CD14-positive monocyte (primary cell): ENCODE measurements at regions not wholly inside any gene's neighbourhood (a gene's known extent, or its start where the extent isn't known, plus 50 kb on each side); places are given as distances from the start of the nearest gene placed in this dataset.

Experiments used
- DNase-seq, 3 donors: peaks; one replicate each; pipeline ENCODE4 v3.0.0-alpha.2; 2011 to 2022
- H2AFZ ChIP-seq: 2 replicates; pipeline ENCODE4 v1.6.0; 2012; ENCODE audit warnings: mild to moderate bottlenecking, low read depth, low read length, inconsistent platforms; ENCODE audit not compliant: insufficient read depth, poor library complexity, severe bottlenecking
- H3K27ac ChIP-seq, 2 donors: 1 replicate in 1 of 2; 2 replicates in 1 of 2; pipeline ENCODE4 v1.5.1; 2012 to 2013; ENCODE audit warnings: low read length in 2 of 2, control low read depth in 1 of 2, inconsistent platforms in 1 of 2, low read depth in 1 of 2, mild to moderate bottlenecking in 1 of 2
- H3K27me3 ChIP-seq, 2 donors: one replicate each; pipeline versions ENCODE4 v1.6.0 to v1.6.1; 2011 to 2013; ENCODE audit warnings: low read length in 2 of 2; ENCODE audit not compliant: control insufficient read depth in 2 of 2, insufficient read depth in 2 of 2
- H3K36me3 ChIP-seq, 2 donors: replicated peaks in 1 of 2; 1 replicate in 1 of 2; 2 replicates in 1 of 2; pipeline versions ENCODE4 v1.5.1 to v1.6.1; 2012 to 2013; ENCODE audit warnings: low read length in 2 of 2, control low read depth in 1 of 2, inconsistent platforms in 1 of 2, mild to moderate bottlenecking in 1 of 2; ENCODE audit not compliant: insufficient read depth in 2 of 2, control insufficient read depth in 1 of 2
- H3K4me1 ChIP-seq, 2 donors: 1 replicate in 1 of 2; 2 replicates in 1 of 2; pipeline versions ENCODE4 v1.5.1 to v1.6.1; 2012 to 2013; ENCODE audit warnings: low read length in 2 of 2, control low read depth in 1 of 2, inconsistent platforms in 1 of 2, mild to moderate bottlenecking in 1 of 2, moderate library complexity in 1 of 2; ENCODE audit not compliant: insufficient read depth in 2 of 2, control insufficient read depth in 1 of 2
- H3K4me2 ChIP-seq: replicated peaks from 2 replicates; pipeline ENCODE3; 2012; ENCODE audit warnings: low read length, moderate library complexity, mild to moderate bottlenecking; ENCODE audit not compliant: poor library complexity, severe bottlenecking; ENCODE audit errors: extremely low read depth
- H3K4me3 ChIP-seq, 3 experiments: fragments of 200-600 bp in 1 of 3; sonication (generic) in 1 of 3; replicated peaks in 1 of 3; 1 replicate in 2 of 3; 2 replicates in 1 of 3; pipeline ENCODE4 v1.5.1; 2011 to 2013; ENCODE audit warnings: low read length in 3 of 3, mild to moderate bottlenecking in 3 of 3, control low read depth in 2 of 3, low read depth in 2 of 3, inconsistent platforms in 1 of 3, moderate library complexity in 1 of 3
- H3K79me2 ChIP-seq: 2 replicates; pipeline ENCODE4 v1.6.0; 2012; ENCODE audit warnings: mild to moderate bottlenecking, control low read depth, inconsistent platforms, low read length, moderate library complexity; ENCODE audit not compliant: insufficient read depth
- H3K9ac ChIP-seq: 2 replicates; pipeline ENCODE4 v1.6.0; 2017; ENCODE audit warnings: low read length, mild to moderate bottlenecking; ENCODE audit not compliant: insufficient read depth, poor library complexity, severe bottlenecking
- H3K9me3 ChIP-seq, 2 donors: replicated peaks in 1 of 2; 1 replicate in 1 of 2; 2 replicates in 1 of 2; pipeline versions ENCODE4 v1.5.1 to v1.6.1; 2012 to 2013; ENCODE audit warnings: low read length in 2 of 2, control low read depth in 1 of 2; ENCODE audit not compliant: control insufficient read depth in 1 of 2, insufficient read depth in 1 of 2
- H4K20me1 ChIP-seq: 2 replicates; pipeline ENCODE4 v1.6.0; 2012; ENCODE audit warnings: mild to moderate bottlenecking, low read length, control low read depth, moderate library complexity; ENCODE audit not compliant: insufficient read depth
- H3K27ac Mint-ChIP-seq, 7 donors: one replicate each; pipeline ENCODE4 v1.8.0; 2020; ENCODE audit warnings: mild to moderate bottlenecking in 7 of 7, mixed read lengths in 7 of 7, moderate library complexity in 6 of 7, inconsistent platforms in 2 of 7
- H3K27me3 Mint-ChIP-seq, 3 donors: one replicate each; pipeline ENCODE4 v1.8.0; 2021 to 2022; ENCODE audit warnings: low read depth in 3 of 3, mild to moderate bottlenecking in 3 of 3, mixed read lengths in 3 of 3, moderate library complexity in 3 of 3, inconsistent platforms in 1 of 3
- H3K36me3 Mint-ChIP-seq, 2 donors: one replicate each; pipeline ENCODE4 v1.8.0; 2020; ENCODE audit warnings: mixed read lengths in 2 of 2, inconsistent platforms in 1 of 2, mild to moderate bottlenecking in 1 of 2
- H3K4me1 Mint-ChIP-seq: one replicate; pipeline ENCODE4 v1.8.0; 2020; ENCODE audit warnings: mild to moderate bottlenecking, mixed read lengths
- H3K4me3 Mint-ChIP-seq, 2 donors: one replicate each; pipeline ENCODE4 v1.8.0; 2020; ENCODE audit warnings: mild to moderate bottlenecking in 2 of 2, mixed read lengths in 2 of 2, moderate library complexity in 1 of 2
- H3K9me3 Mint-ChIP-seq, 7 donors: one replicate each; pipeline ENCODE4 v1.8.0; 2020 to 2022; ENCODE audit warnings: mixed read lengths in 7 of 7, mild to moderate bottlenecking in 6 of 7, moderate library complexity in 6 of 7, inconsistent platforms in 2 of 7
- WGBS: methylation state at CpG from one replicate; pipeline ENCODE4 v1.1.5; 2013; ENCODE audit warnings: missing lambda C conversion rate; ENCODE audit not compliant: insufficient coverage; 5-methylcytosine and 5-hydroxymethylcytosine counted together
- intact Hi-C, 2 donors: fragments of 100-400 bp; cut with micrococcal nuclease; formaldehyde crosslinking; loops; one replicate each; pipeline versions ENCODE4 v1.15.0 to v1.15.1; 2023
- TF ChIP-seq, protein P1 (sequence below): fragments of 200-600 bp; IDR thresholded peaks from one replicate; pipeline ENCODE4 v1.8.0; 2022; ENCODE audit warnings: antibody characterized with exemption, mild to moderate bottlenecking

DNA sequence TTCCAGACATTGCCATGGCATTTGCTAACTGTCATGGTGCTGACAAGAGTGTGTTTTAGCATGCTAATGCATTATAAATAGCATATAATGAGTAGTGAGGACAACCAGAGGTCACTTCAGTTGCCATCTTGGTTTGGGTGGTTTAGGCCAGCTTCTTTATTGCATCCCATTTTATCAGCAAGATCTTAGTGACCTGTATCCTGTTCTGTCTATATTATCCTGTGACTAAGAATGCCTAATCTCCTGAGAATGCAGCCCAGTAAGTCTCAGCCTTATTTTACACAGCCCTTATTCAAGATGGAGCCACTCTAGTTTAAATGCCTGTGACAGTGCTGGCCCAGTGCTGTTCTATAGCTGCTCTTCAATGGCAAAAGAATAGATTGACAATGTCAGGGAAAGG is 781.0 kb upstream of the ADGRB3 start:
- H3K4me1 Mint-ChIP-seq, result no peaks in the 10 kb centered on the region
- no peaks in the 10 kb centered on the region for H3K27me3 Mint-ChIP-seq
- no peak overlapping the region for H3K4me2 ChIP-seq
- no peaks in the 10 kb centered on the region for H3K36me3 Mint-ChIP-seq
- no peak overlapping the region for H3K4me3 Mint-ChIP-seq
- TF ChIP-seq, protein P1, sequence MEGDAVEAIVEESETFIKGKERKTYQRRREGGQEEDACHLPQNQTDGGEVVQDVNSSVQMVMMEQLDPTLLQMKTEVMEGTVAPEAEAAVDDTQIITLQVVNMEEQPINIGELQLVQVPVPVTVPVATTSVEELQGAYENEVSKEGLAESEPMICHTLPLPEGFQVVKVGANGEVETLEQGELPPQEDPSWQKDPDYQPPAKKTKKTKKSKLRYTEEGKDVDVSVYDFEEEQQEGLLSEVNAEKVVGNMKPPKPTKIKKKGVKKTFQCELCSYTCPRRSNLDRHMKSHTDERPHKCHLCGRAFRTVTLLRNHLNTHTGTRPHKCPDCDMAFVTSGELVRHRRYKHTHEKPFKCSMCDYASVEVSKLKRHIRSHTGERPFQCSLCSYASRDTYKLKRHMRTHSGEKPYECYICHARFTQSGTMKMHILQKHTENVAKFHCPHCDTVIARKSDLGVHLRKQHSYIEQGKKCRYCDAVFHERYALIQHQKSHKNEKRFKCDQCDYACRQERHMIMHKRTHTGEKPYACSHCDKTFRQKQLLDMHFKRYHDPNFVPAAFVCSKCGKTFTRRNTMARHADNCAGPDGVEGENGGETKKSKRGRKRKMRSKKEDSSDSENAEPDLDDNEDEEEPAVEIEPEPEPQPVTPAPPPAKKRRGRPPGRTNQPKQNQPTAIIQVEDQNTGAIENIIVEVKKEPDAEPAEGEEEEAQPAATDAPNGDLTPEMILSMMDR, result no peak
- H3K9ac ChIP-seq, result no peak overlapping the region
- DNase-seq, result no peak
- peaks cover 0 to 12% (median 6%) of the 10 kb centered on the region in 7 donors for H3K9me3 Mint-ChIP-seq
- intact Hi-C loops, result no loop called here
- H3K27me3 ChIP-seq, result no peaks in the 10 kb centered on the region
- H3K79me2 ChIP-seq, result no peaks in the 10 kb centered on the region
- H3K27ac Mint-ChIP-seq, result no peak overlapping the region
- no peaks in the 10 kb centered on the region for H3K4me1 ChIP-seq
- H3K27ac ChIP-seq, result no peak overlapping the region
- no peak overlapping the region for H2AFZ ChIP-seq
- no peak overlapping the region for H3K4me3 ChIP-seq
- H3K9me3 ChIP-seq, result peaks cover 5 to 6% of the 10 kb centered on the region in 2 donors
- no peaks in the 10 kb centered on the region for H3K36me3 ChIP-seq
- H4K20me1 ChIP-seq, result no peaks in the 10 kb centered on the region

DNA sequence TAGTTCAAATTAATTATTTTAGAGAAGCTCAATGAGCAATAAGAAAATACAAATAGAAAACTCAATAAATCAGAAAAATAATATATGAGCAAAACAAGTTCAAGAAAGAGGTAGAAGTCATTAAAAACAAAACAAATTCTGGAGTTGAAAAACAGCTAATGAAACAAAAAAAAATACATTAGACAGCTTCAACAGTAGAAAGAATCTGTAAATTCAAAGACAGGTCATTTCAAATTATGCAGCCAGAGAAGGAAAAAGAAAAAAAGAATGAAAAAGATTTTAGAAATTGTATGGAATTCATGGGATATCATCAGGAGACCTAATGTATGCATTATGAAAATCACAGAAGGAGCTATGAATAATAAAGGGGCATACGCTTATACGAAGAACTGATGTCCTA is 795.3 kb upstream of the ADGRB3 start:
- no peaks in the 10 kb centered on the region for H3K79me2 ChIP-seq
- Mint-ChIP-seq H3K36me3 (no peaks in the 10 kb centered on the region), H3K9me3 (peaks cover 0 to 15% (median 10%) of the 10 kb centered on the region in 7 donors), H3K27me3 (no peaks in the 10 kb centered on the region), H3K27ac (no peak overlapping the region), H3K4me1 (no peaks in the 10 kb centered on the region), H3K4me3 (no peak overlapping the region)
- H3K9ac ChIP-seq, result no peak overlapping the region
- DNase-seq, result no peak
- H3K4me3 ChIP-seq, result no peak overlapping the region
- no peaks in the 10 kb centered on the region for H3K36me3 ChIP-seq
- H2AFZ ChIP-seq, result no peak overlapping the region
- TF ChIP-seq, protein P1, result no peak
- H4K20me1 ChIP-seq, result no peaks in the 10 kb centered on the region
- no peak overlapping the region for H3K27ac ChIP-seq
- H3K27me3 ChIP-seq, result no peaks in the 10 kb centered on the region
- H3K9me3 ChIP-seq, result peaks cover 9 to 10% of the 10 kb centered on the region in 2 donors
- no peak overlapping the region for H3K4me2 ChIP-seq
- H3K4me1 ChIP-seq, result no peaks in the 10 kb centered on the region
- no CpG with 5 or more reads among the region's 2 CpGs for WGBS
- intact Hi-C loops, result no loop called here
